Uterus (tissue), 2 donors: ENCODE measurements at regions not wholly inside any gene's neighbourhood (a gene's known extent, or its start where the extent isn't known, plus 50 kb on each side); places are given as distances from the start of the nearest gene placed in this dataset.

Experiments used
- POLR2A ChIP-seq, 2 donors: fragments of 450-650 bp; IDR thresholded peaks; one replicate each; pipeline ENCODE4 v1.6.1; 2016; ENCODE audit warnings: antibody characterized with exemption in 2 of 2, mild to moderate bottlenecking in 1 of 2, moderate library complexity in 1 of 2
- TF ChIP-seq, protein P1 (sequence below), 4 experiments: fragments of 200-600 bp in 2 of 4; fragments of 450-650 bp in 2 of 4; sonication (generic) in 2 of 4; IDR thresholded peaks; one replicate each; pipeline ENCODE4 v1.5.1; 2016 to 2019; ENCODE audit warnings: antibody characterized with exemption in 4 of 4, mild to moderate bottlenecking in 2 of 4, moderate library complexity in 1 of 4

- TF ChIP-seq, protein P1, sequence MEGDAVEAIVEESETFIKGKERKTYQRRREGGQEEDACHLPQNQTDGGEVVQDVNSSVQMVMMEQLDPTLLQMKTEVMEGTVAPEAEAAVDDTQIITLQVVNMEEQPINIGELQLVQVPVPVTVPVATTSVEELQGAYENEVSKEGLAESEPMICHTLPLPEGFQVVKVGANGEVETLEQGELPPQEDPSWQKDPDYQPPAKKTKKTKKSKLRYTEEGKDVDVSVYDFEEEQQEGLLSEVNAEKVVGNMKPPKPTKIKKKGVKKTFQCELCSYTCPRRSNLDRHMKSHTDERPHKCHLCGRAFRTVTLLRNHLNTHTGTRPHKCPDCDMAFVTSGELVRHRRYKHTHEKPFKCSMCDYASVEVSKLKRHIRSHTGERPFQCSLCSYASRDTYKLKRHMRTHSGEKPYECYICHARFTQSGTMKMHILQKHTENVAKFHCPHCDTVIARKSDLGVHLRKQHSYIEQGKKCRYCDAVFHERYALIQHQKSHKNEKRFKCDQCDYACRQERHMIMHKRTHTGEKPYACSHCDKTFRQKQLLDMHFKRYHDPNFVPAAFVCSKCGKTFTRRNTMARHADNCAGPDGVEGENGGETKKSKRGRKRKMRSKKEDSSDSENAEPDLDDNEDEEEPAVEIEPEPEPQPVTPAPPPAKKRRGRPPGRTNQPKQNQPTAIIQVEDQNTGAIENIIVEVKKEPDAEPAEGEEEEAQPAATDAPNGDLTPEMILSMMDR (IDR thresholded peaks at IDR 0.05), result no peak
- TF ChIP-seq POLR2A (IDR thresholded peaks at IDR 0.05), result no peak
These were observed 165.3 kb downstream of the FBXO8 start for GRCh38 chr4:174118171-174118570.
